K562 (cell line): ENCODE measurements at regions not wholly inside any gene's neighbourhood (a gene's known extent, or its start where the extent isn't known, plus 50 kb on each side); places are given as distances from the start of the nearest gene placed in this dataset.

ENCODE experiments used
- NCOA1 ChIP-seq: fragments of 450-650 bp; IDR thresholded peaks from 2 replicates; pipeline ENCODE4 v1.6.1; 2016; ENCODE audit warnings: low read depth
- POLR2AphosphoS5 ChIP-seq: IDR thresholded peaks from 2 replicates; pipeline ENCODE4 v1.6.1; 2011; ENCODE audit warnings: mild to moderate bottlenecking, low read depth, low read length, moderate library complexity; ENCODE audit not compliant: control insufficient read depth, insufficient read depth
- ZNF274 ChIP-seq: IDR thresholded peaks from 2 replicates; pipeline ENCODE4 v1.6.1; 2011; ENCODE audit warnings: low read depth, mild to moderate bottlenecking, low read length, moderate library complexity, borderline replicate concordance

DNA sequence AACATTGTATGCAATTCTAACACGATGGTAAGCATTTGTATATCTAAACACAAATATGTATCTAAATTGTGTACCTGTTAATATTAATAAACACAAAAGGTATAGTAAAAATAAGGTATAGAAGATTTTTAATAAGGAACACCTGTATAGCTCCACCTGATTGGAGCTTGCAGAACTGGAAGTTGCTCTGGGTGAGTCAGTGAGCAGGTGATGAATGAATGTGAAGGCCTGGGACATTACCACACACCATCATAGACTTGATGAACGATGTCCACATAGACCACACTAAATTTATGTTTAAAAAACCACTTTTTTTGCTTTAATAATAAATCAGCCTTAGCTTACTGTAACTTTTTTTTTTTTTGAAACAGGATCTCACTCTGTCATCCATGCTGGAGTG lies 97.6 kb upstream of the CLMP start:
- TF ChIP-seq ZNF274 (no peak), NCOA1 (no peak), POLR2AphosphoS5 (no peak)
